GM20000 (cell line): ENCODE measurements at regions not wholly inside any gene's neighbourhood (a gene's known extent, or its start where the extent isn't known, plus 50 kb on each side); places are given as distances from the start of the nearest gene placed in this dataset.
"Not testable (repeated sequence)": the region's sequence is repeated elsewhere in the genome, so short reads cannot be mapped to it uniquely, and the experiment has no call there.

Experiments used
- DNase-seq: peaks from one replicate; pipeline ENCODE4 v3.0.0; 2012; ENCODE audit warnings: low spot score
- TF ChIP-seq, protein P1 (sequence below): IDR thresholded peaks from 2 replicates; pipeline ENCODE4 v1.5.1; 2012; ENCODE audit warnings: mild to moderate bottlenecking, control low read depth; ENCODE audit errors: extremely low read depth, missing control alignments

DNA sequence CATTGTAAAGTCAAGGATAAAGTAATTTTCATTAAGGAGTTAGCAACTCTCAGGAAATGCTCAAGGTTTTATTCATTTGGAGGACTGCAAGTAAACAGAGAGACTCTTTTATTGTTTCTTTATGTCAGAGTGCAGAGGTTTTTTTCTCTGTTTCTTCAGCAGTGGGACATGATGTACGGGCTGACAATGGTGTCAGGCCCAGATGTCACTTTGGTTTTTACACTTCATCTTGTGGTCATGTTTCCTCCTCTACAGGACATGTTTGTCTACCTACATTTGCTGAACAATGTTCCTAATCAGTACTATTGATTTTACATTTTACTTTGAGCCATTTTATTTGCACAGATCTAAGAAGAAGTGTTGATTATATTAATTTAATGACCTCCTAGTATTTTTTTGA, 72.8 kb upstream of the PARP8 start:
- DNase-seq: no peak
- TF ChIP-seq, protein P1, sequence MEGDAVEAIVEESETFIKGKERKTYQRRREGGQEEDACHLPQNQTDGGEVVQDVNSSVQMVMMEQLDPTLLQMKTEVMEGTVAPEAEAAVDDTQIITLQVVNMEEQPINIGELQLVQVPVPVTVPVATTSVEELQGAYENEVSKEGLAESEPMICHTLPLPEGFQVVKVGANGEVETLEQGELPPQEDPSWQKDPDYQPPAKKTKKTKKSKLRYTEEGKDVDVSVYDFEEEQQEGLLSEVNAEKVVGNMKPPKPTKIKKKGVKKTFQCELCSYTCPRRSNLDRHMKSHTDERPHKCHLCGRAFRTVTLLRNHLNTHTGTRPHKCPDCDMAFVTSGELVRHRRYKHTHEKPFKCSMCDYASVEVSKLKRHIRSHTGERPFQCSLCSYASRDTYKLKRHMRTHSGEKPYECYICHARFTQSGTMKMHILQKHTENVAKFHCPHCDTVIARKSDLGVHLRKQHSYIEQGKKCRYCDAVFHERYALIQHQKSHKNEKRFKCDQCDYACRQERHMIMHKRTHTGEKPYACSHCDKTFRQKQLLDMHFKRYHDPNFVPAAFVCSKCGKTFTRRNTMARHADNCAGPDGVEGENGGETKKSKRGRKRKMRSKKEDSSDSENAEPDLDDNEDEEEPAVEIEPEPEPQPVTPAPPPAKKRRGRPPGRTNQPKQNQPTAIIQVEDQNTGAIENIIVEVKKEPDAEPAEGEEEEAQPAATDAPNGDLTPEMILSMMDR: no peak

DNA sequence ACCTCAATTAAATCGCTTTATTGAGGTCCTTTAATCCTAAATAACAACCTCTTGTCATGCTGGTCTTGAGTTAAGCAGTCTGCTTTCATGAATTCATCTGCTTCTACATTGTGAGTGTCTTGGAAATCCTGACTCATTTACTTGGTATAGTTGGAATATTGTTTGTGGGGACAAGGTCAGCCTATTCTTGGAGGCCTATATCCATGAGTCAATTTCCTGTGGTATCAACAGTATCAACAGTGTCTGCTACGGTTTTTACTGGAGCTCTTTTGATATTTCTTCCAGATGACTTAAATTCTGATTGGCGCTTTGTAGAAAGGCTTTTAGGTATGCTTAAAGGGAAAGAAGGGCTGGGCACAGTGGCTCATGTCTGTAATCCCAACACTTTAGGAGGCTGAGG, 71.2 kb upstream of the PARP8 start:
- no peak for DNase-seq
- TF ChIP-seq, protein P1: no peak

DNA sequence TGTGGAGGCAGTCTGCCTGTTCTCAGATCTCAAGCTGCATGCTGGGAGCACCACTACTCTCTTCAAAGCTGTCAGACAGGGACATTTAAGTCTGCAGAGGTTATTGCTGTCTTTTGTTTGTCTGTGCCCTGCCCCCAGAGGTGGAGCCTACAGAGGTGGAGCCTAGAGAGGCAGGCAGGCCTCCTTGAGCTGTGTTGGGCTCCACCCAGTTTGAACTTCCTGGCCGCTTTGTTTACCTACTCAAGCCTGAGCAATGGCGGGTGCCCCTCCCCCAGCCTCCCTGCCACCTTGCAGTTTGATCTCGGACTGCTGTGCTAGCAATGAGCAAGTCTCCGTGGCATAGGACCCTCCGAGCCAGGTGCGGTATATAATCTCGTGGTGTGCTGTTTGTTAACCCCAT, 64.9 kb upstream of the PARP8 start:
- not testable (repeated sequence) for DNase-seq

DNA sequence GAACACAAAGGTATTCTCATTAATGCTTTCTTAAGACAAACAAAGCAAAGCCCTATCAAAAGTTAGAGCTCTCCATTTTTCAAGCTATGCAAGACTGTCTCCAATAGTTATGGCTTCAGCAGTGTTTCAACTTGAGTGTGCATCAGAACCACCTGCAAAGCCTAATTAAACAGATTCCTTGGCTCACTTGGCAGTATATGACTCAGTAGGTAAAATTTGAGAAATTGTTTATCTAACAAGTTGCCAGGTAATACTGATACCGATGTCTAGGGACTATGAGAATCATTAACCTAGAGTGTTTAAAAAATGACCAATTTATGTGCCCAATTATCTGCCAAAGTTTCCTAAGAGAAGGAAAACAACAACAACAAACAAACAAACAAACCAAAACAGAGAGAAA, 60.3 kb upstream of the PARP8 start:
- no peak for DNase-seq
- TF ChIP-seq, protein P1: no peak

DNA sequence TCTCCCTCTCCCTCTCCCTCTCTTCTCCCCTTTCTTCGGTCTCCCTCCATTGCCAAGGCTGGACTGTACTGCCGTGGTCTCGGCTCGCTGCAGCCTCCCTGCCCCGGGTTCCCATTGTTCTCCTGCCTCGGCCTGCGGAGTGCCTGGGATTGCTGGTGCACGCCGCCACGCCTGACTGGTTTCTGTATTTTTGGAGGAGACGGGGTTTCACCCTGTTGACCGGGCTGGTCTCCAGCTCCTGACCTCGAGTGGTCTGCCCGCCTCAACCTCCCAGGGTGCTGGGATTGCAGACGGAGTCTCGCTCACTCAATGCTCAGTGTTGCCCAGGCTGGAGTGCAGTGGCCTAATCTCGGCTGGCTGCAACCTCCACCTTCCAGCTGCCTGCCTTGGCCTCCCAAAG, 59.0 kb upstream of the PARP8 start:
- DNase-seq: not testable (repeated sequence)

DNA sequence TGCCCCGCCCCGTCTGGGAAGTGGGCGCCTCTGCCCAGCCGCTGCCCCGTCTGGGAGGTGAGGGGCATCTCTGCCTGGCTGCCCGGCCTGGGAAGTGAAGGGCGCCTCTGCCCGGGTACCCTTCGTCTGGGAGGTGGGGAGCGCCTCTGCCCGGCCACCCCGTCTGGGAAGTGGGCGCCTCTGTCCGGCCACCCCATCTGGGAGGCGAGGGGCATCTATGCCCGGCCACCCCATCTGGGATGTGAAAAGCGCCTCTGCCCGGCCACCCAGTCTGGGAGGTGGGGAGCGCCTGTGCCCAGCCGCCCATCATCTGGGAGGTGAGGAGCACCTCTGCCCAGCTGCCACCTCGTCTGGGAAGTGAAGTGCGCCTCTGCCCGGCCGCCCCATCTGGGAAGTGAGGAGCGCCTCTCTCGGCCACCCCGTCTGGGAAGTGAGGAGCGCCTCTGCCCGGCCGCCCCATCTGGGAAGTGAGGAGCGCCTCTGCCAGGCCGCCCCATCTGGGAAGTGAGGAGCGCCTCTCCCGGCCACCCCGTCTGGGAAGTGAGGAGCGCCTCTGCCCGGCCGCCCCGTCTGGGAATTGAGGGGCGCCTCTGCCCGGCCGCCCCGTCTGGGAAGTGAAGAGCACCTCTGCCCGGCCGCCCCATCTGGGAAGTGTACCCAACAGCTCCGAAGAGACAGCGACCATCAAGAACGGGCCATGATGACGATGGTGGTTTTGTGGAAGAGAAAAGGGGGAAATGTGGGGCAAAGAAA, 58.3 kb upstream of the PARP8 start:
- DNase-seq: not testable (repeated sequence)

DNA sequence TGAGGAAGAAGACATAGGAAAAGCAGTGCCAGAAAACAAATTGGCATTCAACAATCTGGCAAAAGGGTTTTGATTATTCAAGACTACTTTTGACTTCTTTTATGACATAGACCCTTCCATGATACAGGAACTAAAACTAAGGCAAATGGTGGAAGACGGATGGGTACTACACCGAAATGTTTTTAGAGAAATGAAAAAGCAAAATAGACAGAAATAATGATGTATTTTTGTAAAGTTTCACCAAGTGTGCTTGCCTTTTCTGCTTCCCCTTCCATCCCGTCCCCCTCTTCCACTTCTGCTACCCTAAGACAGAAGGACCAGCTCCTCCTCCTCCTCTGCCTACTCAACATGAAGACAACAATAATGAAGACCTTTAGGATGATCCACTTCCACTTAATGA, 53.4 kb upstream of the PARP8 start:
- peak; percentile 11 for DNase-seq
